ENCODE measurements at regions not wholly inside any gene's neighbourhood (a gene's known extent, or its start where the extent isn't known, plus 50 kb on each side); places are given as distances from the start of the nearest gene placed in this dataset.

DNA sequence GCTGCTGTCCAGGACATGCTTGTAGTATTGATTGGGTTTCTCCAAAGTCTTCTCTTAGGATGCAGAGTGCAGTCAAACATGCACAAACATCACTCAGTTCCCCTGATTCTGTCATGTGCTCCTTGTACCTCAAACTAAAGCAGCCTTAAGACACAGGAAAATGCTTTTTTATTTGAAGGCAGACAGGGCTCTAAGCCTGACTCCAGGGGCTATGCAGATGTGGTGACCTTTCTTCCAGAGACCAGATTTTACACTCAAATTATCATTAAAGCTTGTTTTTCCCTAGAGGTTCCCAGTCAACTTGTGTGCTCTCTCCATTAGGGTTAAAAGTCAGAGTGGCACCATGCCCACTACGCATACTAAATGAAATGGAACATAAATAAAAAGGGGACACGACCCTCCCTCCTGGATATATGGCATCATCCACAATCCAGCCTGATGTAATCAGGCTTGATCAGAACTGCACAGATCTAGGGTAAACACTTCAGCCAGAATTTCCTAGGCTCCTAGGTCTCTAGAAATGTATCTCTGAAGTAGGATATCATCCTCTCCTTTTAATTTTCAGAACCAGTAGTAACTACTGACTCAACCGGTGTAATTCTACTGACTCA lies 771.1 kb downstream of the NR2F1-AS1 start:
- no peak for DNase-seq

DNA sequence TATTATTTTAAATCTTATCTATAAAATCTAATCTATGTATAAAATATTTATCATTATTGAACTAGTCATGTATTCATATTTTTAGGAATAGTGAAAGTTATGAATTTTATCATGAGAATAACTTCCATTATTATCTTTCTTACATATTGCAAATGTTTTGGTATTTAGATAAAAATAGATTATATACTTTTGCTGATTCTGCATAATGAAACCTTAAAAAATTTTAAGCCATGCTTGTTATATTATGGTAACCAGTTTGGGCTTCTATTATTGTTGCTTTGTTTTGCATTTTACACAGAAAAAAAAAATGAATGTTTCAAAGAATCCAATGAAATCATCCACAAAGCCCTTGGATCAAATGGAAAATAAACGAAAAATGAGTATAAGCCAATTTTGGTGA lies 772.5 kb downstream of the NR2F1-AS1 start:
- no peak for DNase-seq

DNA sequence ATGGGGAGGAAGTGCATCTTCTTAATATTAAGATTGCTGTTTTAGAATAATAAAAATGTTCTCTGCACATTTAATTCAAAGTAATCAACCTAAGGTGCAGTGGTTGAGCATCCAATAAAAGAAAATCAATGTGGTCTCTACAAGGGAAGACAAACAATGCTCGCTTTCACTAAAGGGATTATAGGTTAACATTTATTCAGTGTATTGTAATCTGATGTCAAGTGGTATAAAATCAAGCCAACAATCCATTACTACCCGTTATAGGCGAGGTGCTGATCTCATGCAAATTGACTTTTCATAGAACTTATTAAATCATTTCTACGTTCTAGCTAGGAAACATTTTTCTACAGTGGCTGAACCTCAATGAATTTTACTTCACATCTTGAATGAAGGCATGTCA lies 773.9 kb downstream of the NR2F1-AS1 start:
- DNase-seq = no peak

DNA sequence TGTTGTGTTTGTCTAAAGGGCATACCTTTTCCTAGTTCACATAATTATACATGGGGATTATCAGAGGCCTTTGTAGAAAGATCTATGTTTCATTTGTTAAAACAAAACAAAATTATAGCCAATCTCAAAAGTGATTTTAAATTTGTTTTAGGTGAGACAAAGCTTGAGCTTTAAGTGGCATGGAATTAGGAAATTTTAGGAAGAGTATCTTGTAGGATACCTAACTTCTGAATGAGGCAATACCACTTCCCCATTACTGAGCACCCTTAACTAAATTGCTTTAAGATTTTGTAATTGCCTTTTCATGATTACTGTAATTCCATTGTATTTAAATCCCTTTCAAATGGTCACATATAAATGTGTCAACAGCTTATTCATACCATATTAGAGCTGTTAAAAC lies 775.6 kb downstream of the NR2F1-AS1 start:
- no peak for DNase-seq

DNA sequence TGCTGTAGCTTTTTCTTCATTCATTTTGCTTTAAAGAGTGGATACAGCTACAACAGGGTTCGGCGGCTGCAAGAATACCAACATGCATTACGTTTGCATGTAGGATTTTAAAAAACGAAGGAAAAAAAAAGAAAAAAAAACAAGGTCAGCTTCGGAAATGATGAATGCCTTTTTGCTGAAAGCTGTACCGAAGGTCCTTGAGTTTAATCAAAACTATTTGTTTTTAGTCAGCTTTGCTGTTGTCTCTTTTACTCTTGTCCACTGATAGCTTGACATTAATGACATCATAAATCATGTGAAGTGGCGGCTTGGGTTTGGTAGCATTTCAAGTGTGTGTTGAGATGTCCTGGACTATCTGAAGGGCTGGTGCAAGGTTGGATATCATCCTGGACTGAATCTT lies 779.1 kb downstream of the NR2F1-AS1 start:
- no peak for DNase-seq

- DNase-seq = no peak
Observed at GRCh38 chr5:92800365-92800764, 780.7 kb downstream of the NR2F1-AS1 start.

DNA sequence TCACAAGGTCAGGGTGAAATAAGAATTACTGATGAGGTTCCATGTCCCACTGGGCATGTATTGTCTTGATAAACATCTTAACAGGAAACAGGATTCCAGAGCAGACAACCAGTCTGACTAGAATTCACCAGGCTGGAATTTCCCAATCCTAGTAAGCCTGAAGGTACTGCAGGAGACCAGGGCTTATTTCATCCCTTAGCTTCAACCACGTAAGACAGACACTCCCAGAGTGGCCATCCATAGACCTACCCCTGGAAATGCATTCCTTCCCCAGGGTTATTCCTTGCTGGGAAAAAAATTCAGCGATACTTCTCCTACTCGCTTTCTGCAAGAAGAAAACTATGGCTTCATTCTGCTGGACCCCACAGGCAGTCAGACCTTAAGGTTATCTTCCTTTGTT lies 785.4 kb downstream of the NR2F1-AS1 start:
- DNase-seq = no peak

- no peak for DNase-seq
Observed at GRCh38 chr5:92780057-92780456, 801.0 kb downstream of the NR2F1-AS1 start.

GRCh38 chr5:92779536-92779935 lies 801.5 kb downstream of the NR2F1-AS1 start:
- no peak for DNase-seq

DNA sequence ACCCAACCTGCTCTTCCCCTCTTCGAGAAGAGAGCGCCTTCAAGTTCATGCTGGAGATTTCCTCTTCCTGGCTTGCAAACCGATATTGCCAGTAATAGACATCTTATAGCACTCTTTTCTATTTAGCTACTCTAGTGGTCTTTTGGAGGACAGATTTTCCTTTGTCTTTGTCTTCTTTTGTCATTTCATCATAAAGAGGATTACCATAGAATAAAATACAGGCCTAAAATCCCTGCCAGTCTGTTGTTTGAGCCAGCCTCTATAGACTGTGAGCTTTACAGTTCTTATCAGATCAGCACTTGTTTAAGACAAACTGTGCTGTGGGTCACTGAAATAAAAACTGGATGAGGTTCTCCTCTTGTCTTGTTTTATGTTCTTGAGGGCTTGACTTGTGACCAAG lies 802.8 kb downstream of the NR2F1-AS1 start:
- DNase-seq = no peak

- DNase-seq = no peak
Observed at GRCh38 chr5:92777421-92777820, 803.6 kb downstream of the NR2F1-AS1 start.

DNA sequence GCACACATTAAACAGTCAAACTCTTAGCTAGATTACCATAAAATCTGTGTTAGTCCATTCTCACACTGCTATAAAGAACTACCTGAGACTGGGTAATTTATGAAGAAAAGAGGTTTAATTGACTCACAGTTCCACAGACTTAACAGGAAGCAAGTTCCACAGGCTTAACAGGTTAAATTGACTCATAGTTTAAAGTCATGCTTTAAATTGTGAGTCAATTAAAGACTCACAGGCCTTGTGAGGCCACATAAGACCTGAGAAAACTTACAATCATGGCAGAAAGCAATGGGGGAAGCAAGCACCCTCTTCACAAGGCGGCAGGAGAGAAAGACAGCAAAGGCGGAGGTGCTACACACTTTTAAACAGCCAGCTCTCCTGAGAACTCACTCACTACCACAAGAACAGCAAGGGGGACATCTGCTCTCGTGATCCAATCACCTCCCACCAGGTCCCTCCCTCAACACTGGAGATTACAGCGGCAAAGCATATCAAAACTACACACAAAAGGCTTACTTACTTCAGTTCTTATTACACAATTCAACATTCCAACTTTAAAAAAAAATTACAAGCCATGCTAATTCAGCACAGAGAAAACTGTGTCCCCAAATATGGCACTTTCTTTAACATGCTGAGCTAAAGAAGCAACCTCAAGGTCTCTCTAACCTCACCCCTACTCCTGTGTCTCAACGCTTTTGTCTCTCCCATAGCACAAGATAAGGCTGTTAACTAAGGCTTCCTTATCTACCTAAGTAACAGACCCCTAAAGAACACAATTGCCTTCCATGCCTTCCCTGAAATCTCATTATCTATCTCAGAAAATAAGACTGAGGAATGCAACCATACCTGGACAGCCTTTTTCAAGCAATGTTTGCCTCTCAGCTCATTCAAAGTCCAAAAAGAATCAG lies 805.1 kb downstream of the NR2F1-AS1 start:
- no peak for DNase-seq

- no peak for DNase-seq
Observed at GRCh38 chr5:92769978-92770377, 811.0 kb downstream of the NR2F1-AS1 start.

- DNase-seq = no peak
Observed at GRCh38 chr5:92761585-92761984, 819.4 kb downstream of the NR2F1-AS1 start.

GRCh38 chr5:92760550-92760949 lies 820.5 kb downstream of the NR2F1-AS1 start:
- DNase-seq = no peak

DNA sequence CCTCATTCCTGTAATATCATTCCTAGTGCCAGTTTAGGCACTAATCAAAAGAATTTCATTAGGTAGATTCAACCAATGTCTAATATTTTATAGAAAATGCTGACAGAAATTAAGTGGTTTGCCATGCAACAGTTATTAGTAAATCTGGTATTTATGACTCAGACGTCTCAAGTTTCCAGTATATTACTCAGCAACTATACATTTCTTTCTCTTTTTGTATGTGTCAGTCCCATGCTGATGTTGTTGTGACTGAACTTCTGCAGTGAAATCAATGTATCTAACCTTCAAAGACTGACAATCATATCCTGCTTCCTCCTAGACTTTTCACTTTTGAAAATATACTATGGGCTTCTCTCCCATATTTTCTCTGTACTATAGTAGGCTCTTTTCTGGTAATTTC lies 822.5 kb downstream of the NR2F1-AS1 start:
- no peak for DNase-seq

GRCh38 chr5:92749943-92750342 lies 831.1 kb downstream of the NR2F1-AS1 start:
- DNase-seq = no peak

- DNase-seq = no peak
Observed at GRCh38 chr5:92748072-92748676, 832.8 kb downstream of the NR2F1-AS1 start.

DNA sequence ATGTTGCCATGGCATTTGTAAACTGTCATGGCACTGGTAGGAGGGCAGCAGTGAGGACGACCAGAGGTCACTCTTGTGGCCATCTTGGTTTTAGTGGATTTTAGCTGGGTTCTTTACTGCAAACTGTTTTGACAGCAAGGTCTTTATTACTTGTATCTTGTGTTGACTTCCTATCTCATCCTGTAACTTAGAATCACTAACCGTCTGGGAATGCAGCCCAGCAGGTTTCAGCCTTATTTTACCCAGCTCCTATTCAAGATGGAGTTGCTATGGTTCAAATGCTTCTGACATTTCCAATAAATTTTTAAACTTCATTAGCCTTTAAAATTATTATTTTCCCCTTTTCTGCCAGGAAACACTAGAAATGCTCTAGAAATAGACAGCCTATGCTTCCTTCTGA lies 839.1 kb downstream of the NR2F1-AS1 start:
- no peak for DNase-seq

GRCh38 chr5:92734211-92734940 lies 846.6 kb downstream of the NR2F1-AS1 start:
- DNase-seq = no peak

DNA sequence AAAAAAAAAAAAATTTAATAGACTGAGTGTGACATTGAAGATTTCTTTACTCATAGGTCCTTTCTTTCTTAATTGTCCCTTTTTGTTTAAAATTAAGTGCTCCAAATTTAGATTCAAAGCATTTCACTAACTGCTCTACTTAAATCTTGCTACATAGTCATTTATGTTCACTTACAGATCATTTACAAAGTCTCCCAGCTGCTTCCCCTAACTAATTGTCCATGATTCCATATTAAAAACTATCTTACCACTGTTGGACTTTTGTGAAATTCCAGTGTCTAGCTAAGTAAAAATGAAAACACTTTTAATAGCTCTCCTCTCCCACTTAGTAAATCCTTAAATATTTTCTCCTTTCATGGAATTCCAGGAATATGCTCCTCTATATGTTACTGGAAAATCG lies 850.5 kb downstream of the NR2F1-AS1 start:
- DNase-seq = no peak

GRCh38 chr5:92729088-92729487 lies 851.9 kb downstream of the NR2F1-AS1 start:
- DNase-seq = no peak

All from amygdala (tissue), 56 donors.